ENCODE measurements at regions not wholly inside any gene's neighbourhood (a gene's known extent, or its start where the extent isn't known, plus 50 kb on each side); places are given as distances from the start of the nearest gene placed in this dataset.
"Not testable (repeated sequence)": the region's sequence is repeated elsewhere in the genome, so short reads cannot be mapped to it uniquely, and the experiment has no call there.

- Histone ChIP-seq H4K20me1 (ENCODE audit: insufficient read depth, poor library complexity, severe bottlenecking) (no peaks in the 10 kb centered on the region), H3K9me2 (replicated peaks; ENCODE audit: insufficient read depth) (no peaks in the 10 kb centered on the region), H3K27me3 (no peaks in the 10 kb centered on the region), H3K4me2 (no peak overlapping the region), H3K27ac (no peak overlapping the region), H3K79me2 (no peaks in the 10 kb centered on the region), H3K36me3 (replicated peaks; ENCODE audit: insufficient read depth, low read depth) (no peaks in the 10 kb centered on the region), H3K4me1 (ENCODE audit: insufficient read depth) (no peaks in the 10 kb centered on the region), H3K4me3 (no peak overlapping the region), H3K9me3 (ENCODE audit: low read depth) (no peaks in the 10 kb centered on the region), H2AFZ (no peak overlapping the region)
- 36% methylated on average over 1 of the region's 1 CpG for WGBS (ENCODE audit: low lambda C conversion rate, missing lambda C conversion rate)
- no peak for DNase-seq (ENCODE audit: low spot score)
- TF ChIP-seq CTCF (IDR thresholded peaks at IDR 0.05; ENCODE audit: poor library complexity) (no peak), EZH2 (IDR thresholded peaks at IDR 0.05; ENCODE audit: borderline replicate concordance) (no peak), EZH2phosphoT487 (IDR thresholded peaks at IDR 0.05; ENCODE audit: low read depth, severe bottlenecking, unreplicated experiment) (no peak)
Observed at GRCh38 chr13:65111223-65111622, 2118.9 kb downstream of the PCDH9 start.

- H3K27me3 ChIP-seq; H3K36me3 ChIP-seq (replicated peaks; ENCODE audit: insufficient read depth, low read depth); H2AFZ ChIP-seq; H3K4me2 ChIP-seq; H3K27ac ChIP-seq; H3K4me3 ChIP-seq; H3K9me2 ChIP-seq (replicated peaks; ENCODE audit: insufficient read depth); DNase-seq (ENCODE audit: low spot score); H4K20me1 ChIP-seq (ENCODE audit: insufficient read depth, poor library complexity, severe bottlenecking); H3K79me2 ChIP-seq; H3K9me3 ChIP-seq (ENCODE audit: low read depth); H3K4me1 ChIP-seq (ENCODE audit: insufficient read depth): not testable (repeated sequence)
- 96% methylated on average over 3 of the region's 3 CpGs for WGBS (ENCODE audit: low lambda C conversion rate, missing lambda C conversion rate)
Observed at GRCh38 chr13:65104436-65104835, 2125.7 kb downstream of the PCDH9 start.

DNA sequence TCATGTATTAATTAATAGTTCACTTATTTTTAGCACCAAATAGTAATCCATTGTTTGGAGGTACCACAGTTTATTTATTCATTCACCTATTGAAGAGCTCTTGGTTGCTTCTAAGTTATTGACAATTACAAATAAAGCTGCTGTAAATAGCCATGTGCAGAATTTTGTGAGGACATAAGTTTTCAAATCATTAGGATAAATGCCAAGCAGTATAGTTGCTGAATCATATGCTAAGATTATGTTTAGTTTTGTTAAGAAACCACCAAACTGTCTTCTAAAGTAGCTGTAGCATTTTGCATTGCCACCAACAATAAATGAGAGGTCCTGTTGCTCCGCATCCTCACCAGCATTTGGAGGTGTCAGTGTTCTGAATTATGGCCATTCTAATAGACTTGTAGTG is 2126.8 kb downstream of the PCDH9 start:
- H3K9me3 ChIP-seq (ENCODE audit: low read depth), result no peaks in the 10 kb centered on the region
- no peaks in the 10 kb centered on the region for H3K4me1 ChIP-seq (ENCODE audit: insufficient read depth)
- TF ChIP-seq EZH2 (IDR thresholded peaks at IDR 0.05; ENCODE audit: borderline replicate concordance) (no peak), EZH2phosphoT487 (IDR thresholded peaks at IDR 0.05; ENCODE audit: low read depth, severe bottlenecking, unreplicated experiment) (no peak), CTCF (IDR thresholded peaks at IDR 0.05; ENCODE audit: poor library complexity) (no peak)
- H3K27ac ChIP-seq, result no peak overlapping the region
- no peaks in the 10 kb centered on the region for H3K27me3 ChIP-seq
- H3K79me2 ChIP-seq, result no peaks in the 10 kb centered on the region
- no peaks in the 10 kb centered on the region for H4K20me1 ChIP-seq (ENCODE audit: insufficient read depth, poor library complexity, severe bottlenecking)
- H3K9me2 ChIP-seq (replicated peaks; ENCODE audit: insufficient read depth), result no peaks in the 10 kb centered on the region
- H3K4me2 ChIP-seq, result no peak overlapping the region
- DNase-seq (ENCODE audit: low spot score), result no peak
- H2AFZ ChIP-seq, result no peak overlapping the region
- H3K36me3 ChIP-seq (replicated peaks; ENCODE audit: insufficient read depth, low read depth), result no peaks in the 10 kb centered on the region
- no peak overlapping the region for H3K4me3 ChIP-seq
- WGBS (ENCODE audit: low lambda C conversion rate, missing lambda C conversion rate), result 90% methylated on average over 1 of the region's 1 CpG

DNA sequence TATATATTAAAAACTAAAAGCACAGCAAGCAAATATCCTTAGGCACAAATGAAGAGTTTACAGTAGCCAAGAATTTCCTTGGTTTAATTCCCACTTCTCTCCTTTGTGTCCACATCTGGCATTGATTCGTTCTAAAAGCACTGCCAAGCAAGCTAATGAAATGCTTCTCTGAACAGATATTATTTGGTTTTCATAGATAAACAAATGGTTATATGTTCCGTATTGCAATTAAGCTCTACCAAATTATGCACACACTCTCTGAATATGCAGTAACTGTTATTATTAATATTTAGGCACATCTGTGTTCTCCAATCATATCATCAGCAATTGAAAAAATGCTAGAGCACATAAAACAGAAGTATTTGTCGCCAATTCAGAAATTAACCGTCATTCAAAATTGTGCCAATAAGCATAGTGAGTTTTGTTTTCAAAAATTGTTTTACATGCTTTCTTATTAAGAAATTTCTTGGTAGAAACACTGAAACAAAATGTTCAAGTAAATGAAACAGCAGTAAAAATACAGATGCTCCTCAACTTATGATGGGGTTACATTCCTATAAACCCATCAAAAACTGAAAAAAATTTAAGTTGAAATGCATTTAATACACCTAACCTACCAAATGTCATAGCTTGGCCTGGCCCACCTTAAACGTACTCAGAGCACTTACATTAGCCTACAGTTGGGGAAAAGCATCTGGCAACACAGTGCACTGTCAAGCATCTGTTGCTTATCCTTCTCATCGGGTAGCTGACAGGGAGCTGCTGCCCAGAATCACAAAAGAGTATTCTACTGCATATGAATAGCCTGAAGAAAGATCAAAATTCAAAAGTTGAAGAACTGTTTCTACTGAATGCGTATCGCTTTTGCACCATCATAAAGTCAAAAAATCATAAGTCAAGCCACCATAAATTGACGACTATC is 2134.7 kb downstream of the PCDH9 start:
- peaks cover 5% of the 10 kb centered on the region for H3K4me1 ChIP-seq (ENCODE audit: insufficient read depth)
- H3K4me3 ChIP-seq, result no peak overlapping the region
- TF ChIP-seq CTCF (IDR thresholded peaks at IDR 0.05; ENCODE audit: poor library complexity), result no peak
- TF ChIP-seq EZH2phosphoT487 (IDR thresholded peaks at IDR 0.05; ENCODE audit: low read depth, severe bottlenecking, unreplicated experiment), result no peak
- no peak for TF ChIP-seq EZH2 (IDR thresholded peaks at IDR 0.05; ENCODE audit: borderline replicate concordance)
- no peak overlapping the region for H2AFZ ChIP-seq
- H3K27me3 ChIP-seq, result no peaks in the 10 kb centered on the region
- H3K9me3 ChIP-seq (ENCODE audit: low read depth), result no peaks in the 10 kb centered on the region
- H3K79me2 ChIP-seq, result no peaks in the 10 kb centered on the region
- no peaks in the 10 kb centered on the region for H3K9me2 ChIP-seq (replicated peaks; ENCODE audit: insufficient read depth)
- no peaks in the 10 kb centered on the region for H3K36me3 ChIP-seq (replicated peaks; ENCODE audit: insufficient read depth, low read depth)
- H3K27ac ChIP-seq, result no peak overlapping the region
- no peak for DNase-seq (ENCODE audit: low spot score)
- no peaks in the 10 kb centered on the region for H4K20me1 ChIP-seq (ENCODE audit: insufficient read depth, poor library complexity, severe bottlenecking)
- WGBS (ENCODE audit: low lambda C conversion rate, missing lambda C conversion rate), result 62% methylated on average over 9 of the region's 9 CpGs
- no peak overlapping the region for H3K4me2 ChIP-seq

Data from hepatocyte (in vitro differentiated cells).